ENCODE measurements at regions not wholly inside any gene's neighbourhood (a gene's known extent, or its start where the extent isn't known, plus 50 kb on each side); places are given as distances from the start of the nearest gene placed in this dataset.

GRCh38 chr1:115432061-115432460, 94.0 kb upstream of the NGF start:
- TF ChIP-seq CTCF (IDR thresholded peaks at IDR 0.05 in 8 of 11, conservative IDR thresholded peaks at IDR 0.05 in 3 of 11) = no peak
- no peak for TF ChIP-seq POLR2A (IDR thresholded peaks at IDR 0.05)
- no peak for TF ChIP-seq POLR2AphosphoS5 (IDR thresholded peaks at IDR 0.05)
